HG02973 (cell line): ENCODE measurements at regions not wholly inside any gene's neighbourhood (a gene's known extent, or its start where the extent isn't known, plus 50 kb on each side); places are given as distances from the start of the nearest gene placed in this dataset.

Source experiments
- ATAC-seq: cut with Tn5 transposase; IDR thresholded peaks from one replicate; pipeline ENCODE4 v1.9.1; 2021; ENCODE audit warnings: moderate library complexity; ENCODE audit not compliant: unreplicated experiment

DNA sequence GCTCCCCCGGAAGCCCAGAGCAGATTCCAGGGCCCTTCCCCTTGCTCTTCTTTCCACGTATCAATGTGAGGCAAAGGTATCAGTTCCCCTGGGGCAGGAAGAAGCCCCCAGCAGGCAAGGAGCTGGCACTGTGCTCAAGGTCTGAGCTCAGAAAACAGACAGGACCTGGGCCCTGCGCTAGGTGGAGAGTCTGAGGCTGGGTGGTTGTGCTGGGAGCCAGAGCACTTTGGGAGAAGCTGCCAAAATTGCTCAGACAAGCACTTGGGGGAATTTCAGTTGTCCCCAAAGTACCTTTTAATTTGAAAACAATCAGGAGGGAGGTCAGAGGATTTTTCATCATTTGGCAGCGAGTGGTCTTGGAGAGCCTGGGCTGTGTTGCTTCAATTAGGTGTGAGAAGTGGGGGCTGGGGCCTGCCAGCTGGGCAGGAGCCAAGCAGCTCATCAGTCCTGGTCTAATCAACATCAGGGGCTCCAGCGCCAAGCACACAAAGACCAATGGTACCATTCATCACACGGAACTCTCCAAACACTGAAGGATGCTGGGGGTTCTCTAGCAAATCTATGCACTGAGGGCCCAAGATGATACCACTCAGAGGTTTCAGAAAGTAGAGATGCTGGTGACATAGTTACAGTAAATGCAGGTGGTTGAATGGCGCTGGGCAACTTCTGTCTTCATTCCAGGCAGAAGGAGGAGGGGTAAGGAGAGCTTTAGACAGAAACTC lies 176.5 kb downstream of the SNX18 start:
- no peak for ATAC-seq

DNA sequence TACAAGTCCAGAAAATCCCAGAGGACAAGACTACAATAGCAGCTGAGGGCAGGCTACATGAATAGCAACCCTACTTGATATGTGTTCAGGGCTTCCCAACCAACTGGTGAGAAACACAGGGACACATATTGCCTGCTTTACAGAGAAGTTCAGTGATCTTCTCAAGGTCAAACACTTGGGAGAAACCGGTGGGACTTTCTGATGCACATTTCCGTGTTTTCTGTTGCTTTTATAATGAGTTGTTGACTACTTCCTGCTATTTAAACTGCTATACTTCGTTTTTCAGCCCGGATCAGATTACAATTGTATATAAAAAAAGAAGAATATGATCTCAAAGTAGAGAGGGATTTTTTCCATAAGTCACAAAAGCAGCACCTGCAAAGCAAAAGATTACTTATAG lies 175.1 kb downstream of the SNX18 start:
- no peak for ATAC-seq

DNA sequence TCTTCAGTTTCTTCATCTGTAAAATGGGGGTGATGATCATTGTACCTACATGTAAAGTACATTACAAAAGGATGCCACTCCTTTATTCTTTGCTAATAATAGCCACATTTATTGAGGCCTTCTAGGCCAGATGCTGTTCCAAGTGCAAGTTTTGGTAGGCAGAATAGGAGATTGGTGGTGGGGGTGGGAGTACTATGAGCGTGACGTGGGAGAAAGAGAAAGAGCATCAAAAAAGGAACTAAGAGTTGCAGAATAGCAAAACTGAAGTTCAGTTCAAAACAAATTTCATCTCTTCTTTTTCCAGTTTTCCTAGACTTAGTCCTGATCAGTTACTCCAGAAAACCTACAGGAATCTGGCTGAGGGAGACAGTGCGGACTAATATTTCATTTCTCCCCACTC lies 174.1 kb downstream of the SNX18 start:
- ATAC-seq = no peak

DNA sequence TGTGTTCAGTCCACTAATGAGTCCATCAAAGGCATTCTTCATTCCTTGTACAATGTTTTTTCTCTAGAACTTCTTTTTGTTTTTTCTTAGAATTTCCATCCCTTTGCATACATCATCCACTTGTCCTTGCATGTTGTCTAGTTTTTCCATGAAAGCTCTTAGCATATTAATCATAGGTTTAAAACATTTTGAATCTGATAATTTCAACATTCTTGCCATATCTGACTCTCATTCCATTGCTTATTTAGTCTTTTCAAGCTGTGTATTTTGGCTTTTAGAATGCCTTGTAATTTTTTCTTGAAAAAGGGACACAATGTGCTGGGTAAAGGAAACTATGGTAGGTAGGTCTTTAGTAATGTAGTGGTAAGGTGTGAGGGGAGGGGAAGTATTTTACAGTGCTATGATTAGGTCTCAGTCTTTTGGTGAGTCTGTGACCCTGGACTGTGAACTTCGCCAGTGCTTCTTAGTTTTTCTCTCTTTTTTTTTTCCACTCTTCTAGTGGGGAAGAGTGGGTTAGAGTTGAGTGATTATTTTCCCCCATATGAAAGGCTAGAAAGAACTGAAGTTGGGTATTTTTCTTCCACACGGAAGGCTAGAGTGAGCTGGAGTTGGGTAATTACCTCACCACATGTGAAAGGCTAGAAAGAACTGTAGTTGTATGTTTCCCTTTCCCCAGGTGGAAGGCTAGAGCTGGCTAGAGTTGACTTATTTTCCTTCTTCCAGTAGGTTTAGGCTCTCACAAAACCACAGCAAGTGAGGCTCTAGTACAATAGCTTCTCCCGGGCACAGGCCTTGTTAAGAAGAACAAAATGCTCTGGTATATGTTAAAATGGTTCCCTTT lies 172.1 kb downstream of the SNX18 start:
- ATAC-seq = no peak

DNA sequence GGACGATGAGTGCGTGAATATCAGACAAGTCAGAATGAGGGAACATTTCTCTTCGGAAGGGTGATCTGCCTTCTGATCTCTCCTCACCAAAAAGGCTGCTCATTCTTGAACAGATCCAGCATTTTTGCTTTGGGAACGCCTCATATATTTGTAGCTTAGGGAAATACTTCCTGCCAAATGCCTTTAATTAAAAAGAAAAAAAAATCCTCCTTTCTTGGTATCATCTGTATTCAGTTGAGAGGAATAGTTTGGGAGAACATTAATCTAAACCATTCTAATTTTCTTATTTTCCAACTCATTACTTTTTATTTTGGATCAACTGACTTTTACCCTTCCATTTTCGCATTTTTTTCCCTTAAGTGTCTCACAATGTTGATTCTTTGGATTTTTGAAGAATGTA lies 163.4 kb downstream of the SNX18 start:
- ATAC-seq = no peak

DNA sequence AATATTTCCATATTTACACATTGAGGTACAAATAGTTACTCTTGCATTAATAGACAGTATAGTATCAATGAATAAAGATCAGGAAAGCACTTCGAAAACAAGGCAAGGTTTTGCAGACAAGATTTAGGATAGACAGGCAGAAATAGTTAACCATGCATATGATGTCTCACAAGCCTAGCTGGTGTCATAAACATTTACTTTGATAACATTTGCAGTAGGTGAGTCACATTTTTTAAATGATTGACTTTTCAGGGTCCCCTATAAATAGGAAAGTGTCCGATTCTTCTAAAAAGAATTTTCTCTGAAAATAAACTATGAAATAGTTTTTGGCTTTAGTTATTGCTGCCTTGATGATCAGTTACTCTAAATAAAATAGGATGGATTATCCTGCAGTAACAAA lies 162.1 kb downstream of the SNX18 start:
- no peak for ATAC-seq

DNA sequence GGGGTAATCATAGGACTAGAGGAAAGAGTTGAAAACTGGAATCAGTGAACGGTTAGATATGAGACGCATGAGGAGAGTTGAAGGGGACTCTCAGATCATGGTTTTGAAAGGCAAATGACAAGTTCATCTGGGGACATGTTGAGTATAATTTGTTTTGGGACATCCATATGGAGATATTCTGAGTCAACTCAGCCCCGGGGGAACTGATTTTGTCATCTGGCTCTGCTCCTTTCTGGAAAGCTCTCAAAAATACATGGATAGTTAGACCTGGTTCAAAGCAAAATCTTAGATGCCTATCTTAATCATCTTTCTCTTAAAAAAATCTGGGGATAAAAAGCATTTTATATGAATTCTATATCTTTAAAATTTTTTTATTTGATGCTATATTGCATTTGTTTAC lies 161.2 kb downstream of the SNX18 start:
- ATAC-seq = no peak

DNA sequence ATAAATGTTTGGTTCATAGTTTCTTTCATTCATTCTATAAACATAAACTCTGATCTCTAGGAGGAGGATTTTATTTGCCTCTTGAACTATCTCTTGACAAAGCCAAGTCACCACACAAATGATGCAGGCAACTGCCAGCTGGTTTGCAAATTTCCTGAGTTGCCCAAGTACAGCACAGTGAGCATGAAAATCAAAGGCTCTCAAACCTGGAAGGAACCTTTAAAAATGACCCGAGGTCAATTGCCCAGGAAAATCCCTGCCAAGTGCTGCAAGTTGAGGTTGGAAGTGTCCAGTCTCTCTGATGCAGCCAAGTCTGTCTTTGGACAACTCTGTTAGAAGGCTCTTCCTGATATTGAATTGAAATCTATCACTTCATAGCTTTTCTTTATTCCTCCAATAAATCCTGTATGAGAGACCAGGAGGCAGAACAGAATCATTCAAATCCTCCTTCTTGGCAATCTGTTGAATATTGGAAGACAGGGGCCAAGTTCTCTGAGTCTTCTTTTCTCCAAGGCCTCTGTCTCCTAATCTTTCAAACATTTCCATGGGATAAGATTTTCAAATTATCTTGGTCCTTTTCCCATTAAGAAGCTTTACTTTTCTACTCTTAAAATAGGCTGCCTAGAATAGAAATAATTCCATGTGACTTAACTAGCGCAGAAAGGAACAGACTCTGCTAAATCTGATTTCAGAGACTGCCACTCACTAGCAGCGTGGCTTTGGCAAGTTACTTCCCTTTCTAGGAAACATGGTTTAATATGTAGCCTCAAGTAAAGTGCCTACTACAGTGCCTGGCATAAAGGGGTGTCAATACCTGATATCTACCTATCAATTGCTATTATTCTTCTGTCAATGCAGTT lies 159.2 kb downstream of the SNX18 start:
- ATAC-seq = no peak

DNA sequence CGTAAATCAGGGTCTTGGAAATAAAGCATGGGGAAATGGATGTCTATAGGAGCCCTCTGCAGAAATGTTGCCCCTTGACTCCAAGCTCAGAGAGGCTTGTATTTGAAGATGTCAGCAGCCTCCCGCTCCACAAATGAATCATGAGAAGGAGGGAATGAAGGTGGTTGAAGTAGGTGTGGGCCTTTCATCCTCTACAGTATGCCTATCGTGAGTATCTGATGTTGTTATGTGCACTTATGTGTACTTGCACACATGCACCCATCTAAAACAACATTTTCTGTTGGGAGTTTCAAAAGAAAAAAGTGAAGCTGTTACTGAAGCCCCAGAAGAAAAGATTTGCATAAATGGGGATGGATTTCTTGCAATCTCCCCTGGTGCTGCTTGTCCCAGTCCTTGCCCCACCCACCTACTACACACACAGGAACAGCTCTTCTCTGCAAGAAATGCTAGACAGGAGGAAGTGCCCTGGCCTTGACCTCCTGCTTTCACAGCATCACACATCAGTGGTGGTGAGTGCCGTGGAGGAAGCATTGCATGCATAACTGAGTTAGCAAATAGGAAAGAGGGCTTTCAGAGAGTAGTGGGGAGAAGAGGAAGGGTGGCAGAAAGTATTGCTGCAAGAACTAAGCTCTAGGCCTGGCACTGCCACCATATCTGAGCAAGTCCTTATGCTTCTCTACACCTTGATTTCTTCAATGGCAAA lies 156.1 kb downstream of the SNX18 start:
- no peak for ATAC-seq

DNA sequence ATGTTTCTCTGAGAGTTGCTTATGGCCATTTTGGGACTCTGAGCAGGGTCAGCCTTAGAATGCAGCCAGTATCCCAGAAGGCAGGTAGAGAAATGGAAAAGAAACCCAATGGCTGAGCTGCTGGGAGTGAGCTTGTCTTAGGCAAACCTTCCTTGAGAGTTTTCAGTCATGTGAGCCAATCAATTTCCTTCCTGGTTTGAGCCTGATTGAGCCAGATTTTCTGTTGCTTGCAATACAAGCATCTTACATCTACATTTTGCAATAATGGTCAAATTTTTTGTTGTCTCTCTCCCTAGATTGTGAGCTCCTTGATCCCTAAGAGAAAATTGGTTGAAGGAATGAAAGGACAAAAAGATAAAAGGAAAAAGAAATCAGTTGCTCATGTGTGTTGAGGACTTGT lies 155.3 kb downstream of the SNX18 start:
- no peak for ATAC-seq

DNA sequence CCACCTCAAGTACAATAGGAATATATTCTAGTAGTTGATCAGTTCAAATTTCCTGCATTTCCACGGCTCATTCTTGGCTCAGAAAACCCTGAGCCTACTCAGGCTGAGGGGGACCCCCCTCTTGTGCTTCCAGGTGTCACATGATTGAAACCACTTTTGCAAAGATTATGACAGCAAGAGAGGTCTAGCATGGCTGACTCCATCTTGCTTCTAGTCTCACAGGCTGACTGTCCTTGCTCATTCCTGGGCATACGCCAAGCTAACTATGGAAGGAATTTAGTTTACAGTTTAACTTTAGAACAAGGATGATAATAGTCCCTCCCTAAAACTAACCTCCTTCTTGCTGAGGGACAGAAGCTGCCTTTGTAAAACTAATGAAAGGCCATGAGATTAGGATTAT lies 154.1 kb downstream of the SNX18 start:
- no peak for ATAC-seq

DNA sequence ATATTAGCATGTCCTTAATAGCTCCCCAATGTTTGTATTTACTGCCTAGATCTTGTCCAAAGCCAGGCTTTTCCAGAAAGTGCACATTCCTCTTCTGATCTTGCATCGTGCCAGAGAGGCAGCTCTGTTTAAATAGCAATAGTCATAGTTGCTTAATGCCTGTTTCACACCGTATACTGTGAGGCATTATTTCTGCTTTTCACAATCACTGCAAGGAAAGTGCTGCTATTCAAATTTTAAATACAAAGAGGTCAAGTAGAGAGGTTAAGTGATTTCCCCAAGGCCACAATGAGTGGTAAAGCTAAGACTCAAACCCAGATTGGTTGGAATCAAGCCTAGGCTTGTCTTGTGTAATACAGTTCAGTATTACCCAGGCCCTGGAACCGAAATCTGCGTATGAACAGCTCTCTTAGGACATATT lies 153.6 kb downstream of the SNX18 start:
- no peak for ATAC-seq

DNA sequence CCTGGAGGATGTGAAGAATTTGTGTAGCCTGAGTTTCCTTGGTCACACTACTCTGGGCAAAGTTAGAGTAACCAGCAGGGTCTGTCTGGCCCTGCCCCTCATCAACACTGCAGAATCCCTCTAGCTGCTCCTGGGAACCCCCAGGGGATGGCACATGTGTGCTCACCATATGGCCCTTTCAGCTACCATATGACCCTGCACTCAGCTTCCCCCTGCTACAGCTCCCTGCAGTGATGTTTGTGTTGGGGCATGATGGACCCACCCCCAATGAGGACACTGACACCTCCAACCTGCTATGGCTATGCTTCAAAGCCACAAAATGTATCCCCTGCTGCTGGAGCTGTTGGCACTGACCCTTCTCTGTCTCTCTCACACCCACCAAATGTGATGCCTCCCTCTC lies 152.7 kb downstream of the SNX18 start:
- ATAC-seq = no peak

DNA sequence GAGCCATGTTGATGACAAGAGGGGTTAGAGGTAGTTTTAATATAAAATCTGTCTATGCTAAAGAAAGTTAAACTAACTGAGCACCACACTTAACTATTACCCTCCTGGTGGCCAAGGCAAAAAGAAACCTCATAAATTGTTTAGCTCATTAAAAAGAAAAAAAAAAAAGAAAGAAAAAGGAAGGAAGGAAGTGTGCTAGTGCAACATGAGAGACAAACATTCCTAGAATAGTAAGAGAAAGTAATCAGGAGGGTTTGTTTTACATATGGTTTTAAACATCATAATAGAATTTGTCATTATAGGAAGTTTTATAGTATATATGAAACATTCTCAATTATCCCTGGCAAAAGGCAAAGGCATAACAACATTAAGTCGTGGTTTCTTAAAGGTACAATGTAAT lies 152.3 kb downstream of the SNX18 start:
- no peak for ATAC-seq

DNA sequence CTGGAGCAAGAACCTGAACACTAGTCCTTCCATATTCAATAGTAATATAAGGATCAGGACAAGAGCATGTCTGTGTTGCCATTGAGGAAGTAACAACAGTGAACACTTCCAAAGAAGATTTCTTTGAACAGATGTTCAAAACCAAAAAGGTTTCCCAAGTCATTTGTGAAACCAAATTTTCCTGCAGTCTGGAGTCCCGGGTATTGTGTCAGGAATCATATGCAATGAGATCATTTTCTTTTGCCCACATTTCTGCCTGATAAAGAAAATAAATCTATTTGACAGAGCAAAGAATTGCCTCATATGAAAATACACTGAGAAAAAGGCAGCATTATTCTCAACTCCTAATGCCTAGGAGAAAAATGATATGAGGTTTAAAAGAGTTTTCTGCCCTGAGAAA lies 151.7 kb downstream of the SNX18 start:
- no peak for ATAC-seq

DNA sequence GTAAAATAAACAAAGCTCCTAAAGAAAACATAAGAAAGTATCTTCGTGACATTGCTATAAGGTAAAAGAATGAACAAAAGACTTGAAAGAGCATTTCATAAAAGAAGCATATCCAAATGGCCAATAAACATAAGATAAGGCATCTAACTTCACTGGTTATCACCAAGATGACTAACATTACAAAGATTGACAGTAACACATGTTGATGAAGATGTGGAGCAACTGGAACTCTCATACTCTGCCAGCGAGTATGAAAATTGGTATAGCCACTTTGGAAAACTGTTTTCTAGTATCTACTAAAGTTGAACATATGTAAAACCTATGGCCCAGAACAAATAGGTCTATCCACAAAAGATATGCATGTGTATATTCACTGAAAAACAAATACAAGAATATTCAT lies 150.5 kb downstream of the SNX18 start:
- ATAC-seq = no peak

DNA sequence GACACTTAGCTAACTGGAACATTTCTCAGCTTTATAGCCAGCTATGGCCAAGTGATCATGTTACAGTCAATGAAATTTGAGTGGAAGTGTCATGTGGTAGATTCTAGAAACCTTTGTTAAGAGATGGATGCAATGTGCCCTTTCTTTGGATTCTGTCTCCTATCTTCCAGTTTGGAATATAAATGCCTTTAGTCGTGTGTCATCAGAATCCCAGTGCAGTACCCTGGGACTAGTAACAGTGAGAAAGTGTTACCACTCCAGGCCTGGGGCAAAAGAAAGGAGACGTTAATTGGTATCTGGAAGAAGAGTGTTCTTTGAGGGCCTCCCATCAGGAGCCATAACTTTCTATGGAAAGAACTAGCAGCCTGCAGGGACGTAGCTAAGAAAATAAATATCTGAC lies 149.6 kb downstream of the SNX18 start:
- no peak for ATAC-seq

DNA sequence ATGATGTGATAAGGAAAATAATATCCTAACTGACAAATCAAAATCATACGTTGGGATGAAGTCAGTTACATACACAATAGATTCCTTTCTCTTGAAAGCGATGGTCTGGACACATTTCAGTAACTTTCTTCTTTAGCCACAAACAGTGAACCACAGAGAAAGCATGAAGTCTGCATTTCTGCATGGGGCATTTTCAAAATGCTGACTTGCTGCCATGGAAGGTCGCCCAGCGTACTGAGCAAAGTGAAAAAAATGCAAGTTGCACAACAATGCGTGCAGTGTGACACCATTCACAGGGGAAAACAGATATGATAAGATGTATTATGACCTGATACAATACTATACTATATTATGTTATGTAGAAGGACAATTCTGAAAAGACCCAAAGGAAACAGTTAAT lies 146.3 kb downstream of the SNX18 start:
- no peak for ATAC-seq

DNA sequence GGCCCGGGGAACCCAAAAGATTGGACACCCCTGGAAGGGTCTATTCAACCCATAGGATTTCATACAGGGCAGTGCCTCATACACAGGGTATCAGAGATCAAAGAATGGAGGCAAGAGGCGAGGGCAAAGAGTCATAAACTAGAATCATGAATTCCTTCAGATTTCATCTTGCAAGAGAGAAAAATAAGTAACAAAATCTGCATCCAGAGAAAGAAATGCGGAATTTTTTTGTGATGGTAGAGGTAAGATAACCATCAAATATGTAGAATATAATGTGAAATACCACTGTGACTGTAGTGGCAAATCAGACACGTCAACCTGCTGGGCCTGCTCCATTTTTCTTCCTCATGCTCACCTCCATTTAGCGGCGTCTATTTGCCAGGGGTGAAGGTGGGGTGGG lies 143.6 kb downstream of the SNX18 start:
- no peak for ATAC-seq

DNA sequence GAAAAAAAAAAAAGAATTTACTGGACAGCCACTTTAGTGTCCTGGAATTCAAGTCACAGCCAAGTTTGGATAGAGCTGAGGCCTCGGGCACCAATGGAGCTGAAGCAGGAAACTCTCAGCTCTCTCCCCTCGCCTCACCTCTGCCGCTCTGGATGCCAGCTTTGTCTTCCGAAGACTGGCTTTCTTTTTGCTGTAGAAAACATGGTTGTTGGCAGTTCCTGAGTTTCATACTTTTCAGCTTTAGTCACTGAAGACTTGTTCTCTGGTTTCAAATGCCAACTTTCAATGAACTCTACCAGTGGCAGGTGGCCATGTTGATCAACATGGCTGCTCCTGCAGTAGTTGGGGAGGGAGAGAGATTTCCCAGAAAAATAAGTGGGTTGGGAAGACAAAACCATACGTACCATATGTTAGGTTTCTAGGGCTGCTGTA lies 142.2 kb downstream of the SNX18 start:
- ATAC-seq = no peak

DNA sequence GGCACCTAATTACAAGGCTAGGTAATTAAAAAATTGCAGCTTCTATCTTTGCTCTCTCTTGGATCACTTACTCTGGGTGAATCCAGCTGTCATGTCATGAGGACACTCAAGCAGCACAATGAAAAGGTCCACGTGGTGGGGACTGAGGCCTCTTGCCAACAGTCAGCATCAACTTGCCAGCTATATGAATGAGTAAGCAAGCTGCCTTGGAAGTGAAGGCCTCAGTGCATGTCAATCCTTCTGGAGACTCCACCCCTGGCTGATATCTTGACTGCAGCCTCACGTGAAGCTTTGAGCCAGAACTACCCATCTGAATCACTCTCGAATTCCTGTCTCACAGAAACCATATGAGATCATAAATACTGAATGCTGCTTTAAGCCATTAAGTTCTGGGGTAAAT lies 140.5 kb downstream of the SNX18 start:
- no peak for ATAC-seq
